ENCODE measurements at regions not wholly inside any gene's neighbourhood (a gene's known extent, or its start where the extent isn't known, plus 50 kb on each side); places are given as distances from the start of the nearest gene placed in this dataset.

GRCh38 chr2:163198007-163198406, 359.4 kb upstream of the KCNH7 start:
- no peaks in the 10 kb centered on the region for H3K27me3 Mint-ChIP-seq (ENCODE audit: unreplicated experiment)
- H3K4me1 Mint-ChIP-seq (ENCODE audit: low read depth, unreplicated experiment), result no peaks in the 10 kb centered on the region
- no TSS peak for BruUV-seq (replicated peaks)

GRCh38 chr2:163191372-163191771, 352.8 kb upstream of the KCNH7 start:
- CTCF ChIA-PET, result interaction anchor here (1.0 to 1.2 kb wide), 2 partner anchors 9 to 1238 kb away, joined by 3 to 5 read pairs; no protein-coding TSS in a partner anchor
- intact Hi-C loops (cut with micrococcal nuclease; ENCODE audit: unreplicated experiment), result loop anchor here (2.0 to 10.0 kb wide), 6 partner anchors 156 to 1239 kb away; partner anchors contain the start of gene FIGN

More at GRCh38 chr2:163198007-163198406, 359.4 kb upstream of the KCNH7 start:
- H3K27ac Mint-ChIP-seq (ENCODE audit: unreplicated experiment), result no peak overlapping the region
- CTCF ChIA-PET, result no interaction called here
- DNase-seq, result no peak
- H3K9me3 Mint-ChIP-seq (ENCODE audit: low read depth, unreplicated experiment), result peaks cover 3% of the 10 kb centered on the region
- intact Hi-C loops (cut with micrococcal nuclease; ENCODE audit: unreplicated experiment), result loop anchor here (10.0 kb wide), 1 partner anchor 537 kb away; the partner anchor contains the start of gene FIGN
- no peaks in the 10 kb centered on the region for H3K36me3 Mint-ChIP-seq (ENCODE audit: insufficient read depth, unreplicated experiment)
- no peak overlapping the region for H3K4me3 Mint-ChIP-seq (ENCODE audit: low read depth, unreplicated experiment)
- TF ChIP-seq CTCF (IDR thresholded peaks at IDR 0.05; ENCODE audit: unreplicated experiment), result no peak

GRCh38 chr2:163187995-163188655, 349.6 kb upstream of the KCNH7 start:
- CTCF ChIA-PET, result no interaction called here
- Mint-ChIP-seq H3K9me3 (ENCODE audit: low read depth, unreplicated experiment) (no peaks in the 10 kb centered on the region), H3K27ac (ENCODE audit: unreplicated experiment) (no peak overlapping the region), H3K4me1 (ENCODE audit: low read depth, unreplicated experiment) (no peaks in the 10 kb centered on the region), H3K4me3 (ENCODE audit: low read depth, unreplicated experiment) (no peak overlapping the region), H3K27me3 (ENCODE audit: unreplicated experiment) (no peaks in the 10 kb centered on the region), H3K36me3 (ENCODE audit: insufficient read depth, unreplicated experiment) (no peaks in the 10 kb centered on the region)
- intact Hi-C loops (cut with micrococcal nuclease; ENCODE audit: unreplicated experiment), result no loop called here
- no peak for TF ChIP-seq CTCF (IDR thresholded peaks at IDR 0.05; ENCODE audit: unreplicated experiment)
- BruUV-seq (replicated peaks), result no TSS peak
- no peak for DNase-seq

More at GRCh38 chr2:163191372-163191771, 352.8 kb upstream of the KCNH7 start:
- Mint-ChIP-seq H3K9me3 (ENCODE audit: low read depth, unreplicated experiment) (peaks cover 3% of the 10 kb centered on the region), H3K27me3 (ENCODE audit: unreplicated experiment) (no peaks in the 10 kb centered on the region), H3K36me3 (ENCODE audit: insufficient read depth, unreplicated experiment) (no peaks in the 10 kb centered on the region), H3K4me3 (ENCODE audit: low read depth, unreplicated experiment) (no peak overlapping the region), H3K4me1 (ENCODE audit: low read depth, unreplicated experiment) (no peaks in the 10 kb centered on the region), H3K27ac (ENCODE audit: unreplicated experiment) (no peak overlapping the region)
- peak; percentile 53 for TF ChIP-seq CTCF (IDR thresholded peaks at IDR 0.05; ENCODE audit: unreplicated experiment)
- DNase-seq, result peak; percentile 34
- no TSS peak for BruUV-seq (replicated peaks)

- Mint-ChIP-seq H3K27ac (ENCODE audit: unreplicated experiment) (no peak overlapping the region), H3K4me3 (ENCODE audit: low read depth, unreplicated experiment) (no peak overlapping the region), H3K36me3 (ENCODE audit: insufficient read depth, unreplicated experiment) (no peaks in the 10 kb centered on the region), H3K4me1 (ENCODE audit: low read depth, unreplicated experiment) (no peaks in the 10 kb centered on the region), H3K9me3 (ENCODE audit: low read depth, unreplicated experiment) (no peaks in the 10 kb centered on the region), H3K27me3 (ENCODE audit: unreplicated experiment) (no peaks in the 10 kb centered on the region)
- no peak for DNase-seq
- no TSS peak for BruUV-seq (replicated peaks)
- no peak for TF ChIP-seq CTCF (IDR thresholded peaks at IDR 0.05; ENCODE audit: unreplicated experiment)
- CTCF ChIA-PET, result no interaction called here
- intact Hi-C loops (cut with micrococcal nuclease; ENCODE audit: unreplicated experiment), result no loop called here
Measured at GRCh38 chr2:163187119-163187518, 348.6 kb upstream of the KCNH7 start.

Data from Calu3 (cell line).